GM21825 (cell line): ENCODE measurements at regions not wholly inside any gene's neighbourhood (a gene's known extent, or its start where the extent isn't known, plus 50 kb on each side); places are given as distances from the start of the nearest gene placed in this dataset.
"Not testable (repeated sequence)": the region's sequence is repeated elsewhere in the genome, so short reads cannot be mapped to it uniquely, and the experiment has no call there.

Source experiments
- ATAC-seq: cut with Tn5 transposase; IDR thresholded peaks from one replicate; pipeline ENCODE4 v1.9.1; 2021; ENCODE audit warnings: mild to moderate bottlenecking, moderate library complexity; ENCODE audit not compliant: unreplicated experiment

DNA sequence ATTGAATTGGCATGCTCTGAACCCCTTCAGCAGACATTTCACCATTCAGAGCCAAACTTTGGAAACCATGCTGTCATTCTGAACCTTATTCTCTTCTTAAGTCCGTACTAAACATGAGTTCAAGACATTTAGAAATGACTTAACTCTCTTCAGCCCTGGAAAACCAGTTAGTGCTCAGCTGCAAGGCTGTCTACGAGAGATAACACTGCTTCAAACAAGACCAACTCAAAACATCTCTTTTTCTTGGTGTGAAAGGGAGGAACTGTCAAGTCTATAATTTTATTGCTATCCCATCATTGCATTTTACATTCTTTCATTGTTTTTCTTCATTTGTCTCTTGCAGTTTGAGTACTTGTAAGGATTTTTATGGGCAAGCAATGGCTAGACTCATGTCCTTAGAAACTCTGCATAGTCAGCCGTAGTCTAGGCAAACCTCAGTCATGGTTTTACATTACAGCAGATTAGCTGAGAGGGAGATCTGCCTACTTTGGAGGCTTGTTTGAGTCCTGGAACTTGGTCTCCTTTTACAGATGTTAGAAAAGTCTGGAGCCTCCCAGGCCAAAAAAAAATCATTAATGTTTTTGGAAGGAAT is 120.6 kb upstream of the JADE1 start:
- ATAC-seq: no peak

GRCh38 chr4:128688033-128688721 is 121.3 kb upstream of the JADE1 start:
- no peak for ATAC-seq

GRCh38 chr4:128686810-128687209 is 122.7 kb upstream of the JADE1 start:
- no peak for ATAC-seq

DNA sequence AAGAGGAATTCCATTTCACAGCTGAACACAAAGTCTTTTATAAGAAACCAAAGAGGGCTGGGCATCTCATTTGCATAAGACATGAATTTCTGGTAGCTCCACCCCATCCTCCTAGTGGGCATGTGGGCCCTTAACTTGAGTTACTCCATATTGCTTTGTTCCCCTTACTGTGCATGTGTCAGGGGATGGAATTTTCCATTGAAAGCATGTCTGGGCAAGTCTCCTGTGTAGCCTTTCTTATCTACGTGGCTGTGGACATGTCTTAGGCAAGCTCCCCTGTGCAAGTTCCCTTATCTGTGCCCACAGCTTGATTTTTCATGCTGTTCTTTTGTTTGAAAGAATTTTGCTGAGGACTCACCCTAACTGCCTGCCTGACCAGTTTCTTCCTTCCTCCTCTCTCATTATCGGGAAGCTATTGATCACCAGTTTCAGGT is 123.5 kb upstream of the JADE1 start:
- ATAC-seq: no peak

GRCh38 chr4:128684016-128684415 is 125.5 kb upstream of the JADE1 start:
- ATAC-seq: no peak

DNA sequence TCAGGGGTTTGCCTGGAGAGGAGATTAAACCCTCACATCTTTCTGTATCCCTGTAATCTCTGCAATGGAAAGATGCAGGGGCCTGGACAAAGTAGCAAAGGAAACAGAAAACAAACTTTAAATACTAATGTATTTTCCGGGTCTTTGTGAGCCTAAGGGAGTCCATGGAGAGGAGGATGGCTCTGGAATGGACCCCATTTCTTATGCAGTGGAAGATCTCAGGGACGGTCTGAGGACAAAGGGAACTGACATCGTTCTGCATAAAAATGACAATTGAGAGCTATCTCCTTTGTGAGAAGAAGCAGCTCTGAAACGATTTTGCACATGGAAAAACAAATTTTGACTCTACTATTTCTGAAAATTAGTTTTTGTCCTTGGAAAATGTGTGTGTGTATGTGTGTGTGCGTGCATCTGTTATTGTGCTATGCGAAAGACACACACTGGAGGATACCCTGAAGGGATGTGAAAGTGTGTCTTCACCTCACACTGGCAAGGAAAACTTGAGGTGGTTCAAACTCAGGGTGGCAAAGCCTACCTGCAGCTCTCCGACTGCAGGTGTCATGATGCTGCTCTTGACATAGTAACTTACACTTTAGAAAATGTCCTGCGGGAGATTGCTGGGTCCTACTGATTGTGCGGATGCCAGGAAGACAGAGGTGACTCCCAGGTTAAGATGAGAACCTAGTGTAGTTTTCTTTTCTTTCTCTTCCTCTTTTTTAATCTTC is 126.4 kb upstream of the JADE1 start:
- ATAC-seq: no peak

DNA sequence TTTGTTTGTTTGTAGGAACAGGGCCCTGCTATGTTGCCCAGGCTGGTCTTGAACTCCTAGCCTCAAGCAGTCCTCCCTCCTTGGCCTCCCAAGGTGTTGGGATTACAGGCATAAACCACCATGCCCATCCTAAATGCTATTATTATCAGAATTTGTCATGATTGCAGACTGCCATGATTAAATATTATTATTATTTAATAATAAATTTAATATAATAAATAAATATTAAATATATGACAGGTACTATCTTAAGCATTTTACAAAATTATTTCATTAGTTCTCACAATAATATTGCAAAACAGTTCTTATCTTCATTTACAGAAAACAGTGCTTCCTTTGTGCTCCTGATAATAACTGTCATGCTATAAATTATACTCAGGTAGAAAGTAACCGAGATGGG is 133.4 kb upstream of the JADE1 start:
- no peak for ATAC-seq

DNA sequence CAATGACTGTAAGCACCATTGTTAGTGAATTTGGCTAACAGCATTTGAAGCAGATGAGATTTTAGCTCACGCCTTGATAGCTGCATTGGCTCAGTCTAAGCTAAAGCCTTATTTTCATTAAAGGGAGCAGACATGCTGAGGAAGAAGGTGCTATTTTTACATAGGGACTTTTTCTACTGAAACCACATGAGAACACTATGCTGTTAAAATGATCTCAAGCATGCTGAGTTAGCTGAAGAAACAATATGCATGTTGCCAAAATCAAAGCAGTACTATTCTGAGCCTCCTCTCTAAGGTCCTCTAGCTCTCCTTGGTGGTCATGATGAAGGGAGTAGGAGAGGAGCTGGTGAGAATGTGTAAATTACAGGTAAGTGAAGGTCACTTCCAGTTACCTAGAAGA is 134.4 kb upstream of the JADE1 start:
- ATAC-seq: peak; percentile 94

DNA sequence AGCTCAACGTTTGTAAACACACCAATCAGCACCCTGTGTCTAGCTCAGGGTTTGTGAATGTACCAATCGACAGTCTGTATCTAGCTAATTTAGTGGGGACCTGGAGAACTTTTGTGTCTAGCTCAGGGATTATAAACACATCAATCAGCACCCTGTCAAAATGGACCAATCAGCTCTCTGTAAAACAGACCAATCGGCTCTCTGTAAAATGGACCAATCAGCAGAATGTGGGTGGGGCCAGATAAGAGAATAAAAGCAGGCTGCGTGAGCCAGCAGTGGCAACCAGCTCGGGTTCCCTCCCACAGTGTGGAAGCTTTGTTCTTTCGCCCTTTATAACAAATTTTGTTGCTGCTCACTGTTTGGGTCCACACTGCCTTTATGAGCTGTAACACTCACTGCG is 136.3 kb upstream of the JADE1 start:
- not testable (repeated sequence) for ATAC-seq

GRCh38 chr4:128672596-128672995 is 136.9 kb upstream of the JADE1 start:
- not testable (repeated sequence) for ATAC-seq

GRCh38 chr4:128670513-128670912 is 139.0 kb upstream of the JADE1 start:
- no peak for ATAC-seq

GRCh38 chr4:128668566-128668965 is 140.9 kb upstream of the JADE1 start:
- no peak for ATAC-seq

DNA sequence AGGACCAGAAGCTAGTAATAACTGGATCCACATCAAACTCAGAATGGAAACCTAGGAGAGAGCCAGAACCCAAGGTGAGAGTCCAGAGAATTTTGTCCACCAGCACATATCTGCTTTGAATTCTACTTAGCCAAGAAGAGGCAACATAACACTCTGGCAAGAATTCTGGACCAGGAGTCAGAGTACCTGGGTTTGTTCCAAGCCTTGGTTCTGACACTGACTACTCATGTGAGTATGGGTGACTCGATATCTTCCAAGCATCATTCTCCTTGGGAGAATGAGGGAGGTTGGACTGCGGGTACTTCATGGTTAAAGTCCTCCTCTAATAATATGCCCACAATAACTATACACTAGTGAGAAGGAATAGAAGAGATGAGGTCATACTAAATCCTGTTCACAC is 144.0 kb upstream of the JADE1 start:
- ATAC-seq: no peak

- ATAC-seq: peak; percentile 73
Observed at GRCh38 chr4:128663325-128663724, 146.2 kb upstream of the JADE1 start.

GRCh38 chr4:128661479-128661878 is 148.0 kb upstream of the JADE1 start:
- no peak for ATAC-seq

- ATAC-seq: no peak
Observed at GRCh38 chr4:128660361-128661215, 148.9 kb upstream of the JADE1 start.

- ATAC-seq: no peak
Observed at GRCh38 chr4:128658214-128658631, 151.3 kb upstream of the JADE1 start.

- no peak for ATAC-seq
Observed at GRCh38 chr4:128657638-128658037, 151.9 kb upstream of the JADE1 start.

DNA sequence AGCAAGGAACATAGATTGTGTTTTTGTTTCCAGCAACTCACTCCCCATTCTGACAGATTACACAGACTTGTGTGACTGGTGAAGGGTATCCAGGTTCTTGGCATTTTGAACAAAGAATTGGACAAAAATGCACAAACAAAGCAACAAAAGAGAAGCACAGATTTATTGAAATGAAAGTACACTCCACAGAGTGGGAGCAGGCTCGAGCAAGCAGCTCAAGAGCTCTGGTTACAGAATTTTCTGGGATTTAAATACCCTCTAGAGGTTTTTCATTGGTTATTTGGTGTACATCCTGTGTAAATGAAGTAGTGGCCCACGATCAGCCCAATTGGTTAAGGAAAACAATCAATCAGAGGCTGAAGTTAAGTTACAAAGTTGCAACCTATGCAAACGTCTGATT is 155.0 kb upstream of the JADE1 start:
- no peak for ATAC-seq

GRCh38 chr4:128653527-128654444 is 155.7 kb upstream of the JADE1 start:
- no peak for ATAC-seq
